ENCODE measurements at regions not wholly inside any gene's neighbourhood (a gene's known extent, or its start where the extent isn't known, plus 50 kb on each side); places are given as distances from the start of the nearest gene placed in this dataset.

- H3K27ac ChIP-seq (ENCODE audit: low read depth, low read length) = no peak overlapping the region
- no peak overlapping the region for H3K23ac ChIP-seq (ENCODE audit: low read length)
- no peak overlapping the region for H4K12ac ChIP-seq (ENCODE audit: low read depth, low read length)
- no peak overlapping the region for H2BK12ac ChIP-seq (ENCODE audit: low read length)
- H3K4me3 ChIP-seq (ENCODE audit: low read depth, low read length) = no peak overlapping the region
- no peak overlapping the region for H2AK5ac ChIP-seq (ENCODE audit: low read length)
- no peaks in the 10 kb centered on the region for H3K4me1 ChIP-seq (ENCODE audit: control insufficient read depth in 1 of 2, insufficient read depth in 2 of 2, low read length in 2 of 2)
- no peaks in the 10 kb centered on the region for H3K79me1 ChIP-seq (ENCODE audit: low read length)
- DNase-seq = no peak
- no peak overlapping the region for H4K8ac ChIP-seq (ENCODE audit: low read depth, low read length)
- H3K18ac ChIP-seq (ENCODE audit: low read length) = no peak overlapping the region
- H2BK120ac ChIP-seq (ENCODE audit: insufficient read depth, low read length, poor library complexity) = no peak overlapping the region
- no peak overlapping the region for H2BK5ac ChIP-seq (ENCODE audit: low read depth, low read length, poor library complexity)
- no peak overlapping the region for H3K14ac ChIP-seq (ENCODE audit: low read length)
- peaks cover 2% of the 10 kb centered on the region for H3K9me3 ChIP-seq (ENCODE audit: insufficient read depth, low read depth, low read length)
- no peak overlapping the region for H3K4ac ChIP-seq (ENCODE audit: low read depth, low read length)
- no peaks in the 10 kb centered on the region for H3K27me3 ChIP-seq (ENCODE audit: insufficient read depth, low read length)
- no peak overlapping the region for H3K9ac ChIP-seq (ENCODE audit: low read length)
- no peaks in the 10 kb centered on the region for H3K36me3 ChIP-seq (ENCODE audit: control insufficient read depth in 1 of 2, insufficient read depth in 2 of 2, low read length in 2 of 2)
- no peak overlapping the region for H4K91ac ChIP-seq (ENCODE audit: low read depth, low read length)
- H3K79me2 ChIP-seq (ENCODE audit: control insufficient read depth, insufficient read depth, low read length, poor library complexity) = no peaks in the 10 kb centered on the region
- no peak overlapping the region for H2AFZ ChIP-seq (ENCODE audit: insufficient read depth, low read length, poor library complexity)
- WGBS (ENCODE audit: extremely low coverage, insufficient coverage, insufficient read length) = no CpG with 5 or more reads among the region's 6 CpGs
- H3K4me2 ChIP-seq (ENCODE audit: low read length) = no peak overlapping the region
These were observed 110.2 kb upstream of the GDF10 start for GRCh38 chr10:47189802-47190201.

DNA sequence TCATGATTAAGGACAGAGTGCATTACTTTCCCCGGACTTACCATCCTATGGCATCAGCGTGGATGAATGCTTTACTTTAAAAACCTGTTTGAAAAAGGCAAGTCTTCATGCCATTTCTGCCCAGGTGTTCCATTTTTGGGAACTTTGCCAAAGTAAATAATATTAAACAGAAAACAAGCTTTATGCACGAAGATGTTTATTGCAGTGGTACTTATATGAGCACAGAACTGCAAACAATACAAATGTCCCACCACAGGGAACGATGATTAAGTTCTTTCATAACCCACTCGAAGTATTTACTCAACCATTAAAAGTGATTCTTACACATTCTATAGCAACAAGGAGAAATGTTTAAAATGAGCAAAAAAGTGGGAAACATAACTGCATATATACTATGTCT, 109.7 kb upstream of the GDF10 start:
- no peak for DNase-seq
- no peaks in the 10 kb centered on the region for H3K4me1 ChIP-seq (ENCODE audit: control insufficient read depth in 1 of 2, insufficient read depth in 2 of 2, low read length in 2 of 2)
- H3K79me1 ChIP-seq (ENCODE audit: low read length) = no peaks in the 10 kb centered on the region
- no peak overlapping the region for H4K8ac ChIP-seq (ENCODE audit: low read depth, low read length)
- H3K27me3 ChIP-seq (ENCODE audit: insufficient read depth, low read length) = no peaks in the 10 kb centered on the region
- no peak overlapping the region for H4K91ac ChIP-seq (ENCODE audit: low read depth, low read length)
- H3K18ac ChIP-seq (ENCODE audit: low read length) = no peak overlapping the region
- H2AK5ac ChIP-seq (ENCODE audit: low read length) = no peak overlapping the region
- H3K9ac ChIP-seq (ENCODE audit: low read length) = no peak overlapping the region
- no peak overlapping the region for H3K27ac ChIP-seq (ENCODE audit: low read depth, low read length)
- no peak overlapping the region for H3K4ac ChIP-seq (ENCODE audit: low read depth, low read length)
- H4K12ac ChIP-seq (ENCODE audit: low read depth, low read length) = no peak overlapping the region
- no peak overlapping the region for H2BK120ac ChIP-seq (ENCODE audit: insufficient read depth, low read length, poor library complexity)
- no peaks in the 10 kb centered on the region for H3K36me3 ChIP-seq (ENCODE audit: control insufficient read depth in 1 of 2, insufficient read depth in 2 of 2, low read length in 2 of 2)
- H3K79me2 ChIP-seq (ENCODE audit: control insufficient read depth, insufficient read depth, low read length, poor library complexity) = no peaks in the 10 kb centered on the region
- H3K4me3 ChIP-seq (ENCODE audit: low read depth, low read length) = no peak overlapping the region
- H3K4me2 ChIP-seq (ENCODE audit: low read length) = no peak overlapping the region
- no peak overlapping the region for H2BK12ac ChIP-seq (ENCODE audit: low read length)
- no peak overlapping the region for H2AFZ ChIP-seq (ENCODE audit: insufficient read depth, low read length, poor library complexity)
- H3K23ac ChIP-seq (ENCODE audit: low read length) = no peak overlapping the region
- H3K14ac ChIP-seq (ENCODE audit: low read length) = no peak overlapping the region
- H3K9me3 ChIP-seq (ENCODE audit: insufficient read depth, low read depth, low read length) = no peaks in the 10 kb centered on the region
- no peak overlapping the region for H2BK5ac ChIP-seq (ENCODE audit: low read depth, low read length, poor library complexity)
- WGBS (ENCODE audit: extremely low coverage, insufficient coverage, insufficient read length) = no CpG with 5 or more reads among the region's 5 CpGs

- H3K18ac ChIP-seq (ENCODE audit: low read length) = no peak overlapping the region
- DNase-seq = no peak
- H4K12ac ChIP-seq (ENCODE audit: low read depth, low read length) = no peak overlapping the region
- no peaks in the 10 kb centered on the region for H3K4me1 ChIP-seq (ENCODE audit: control insufficient read depth in 1 of 2, insufficient read depth in 2 of 2, low read length in 2 of 2)
- H4K8ac ChIP-seq (ENCODE audit: low read depth, low read length) = no peak overlapping the region
- no peak overlapping the region for H3K9ac ChIP-seq (ENCODE audit: low read length)
- H3K27ac ChIP-seq (ENCODE audit: low read depth, low read length) = no peak overlapping the region
- WGBS (ENCODE audit: extremely low coverage, insufficient coverage, insufficient read length) = no CpG with 5 or more reads among the region's 5 CpGs
- H3K36me3 ChIP-seq (ENCODE audit: control insufficient read depth in 1 of 2, insufficient read depth in 2 of 2, low read length in 2 of 2) = no peaks in the 10 kb centered on the region
- no peak overlapping the region for H3K23ac ChIP-seq (ENCODE audit: low read length)
- H3K4ac ChIP-seq (ENCODE audit: low read depth, low read length) = no peak overlapping the region
- H3K79me1 ChIP-seq (ENCODE audit: low read length) = no peaks in the 10 kb centered on the region
- H3K4me2 ChIP-seq (ENCODE audit: low read length) = no peak overlapping the region
- no peak overlapping the region for H2BK5ac ChIP-seq (ENCODE audit: low read depth, low read length, poor library complexity)
- H3K14ac ChIP-seq (ENCODE audit: low read length) = no peak overlapping the region
- H3K4me3 ChIP-seq (ENCODE audit: low read depth, low read length) = no peak overlapping the region
- H4K91ac ChIP-seq (ENCODE audit: low read depth, low read length) = no peak overlapping the region
- no peak overlapping the region for H2BK120ac ChIP-seq (ENCODE audit: insufficient read depth, low read length, poor library complexity)
- H2AK5ac ChIP-seq (ENCODE audit: low read length) = no peak overlapping the region
- H3K27me3 ChIP-seq (ENCODE audit: insufficient read depth, low read length) = no peaks in the 10 kb centered on the region
- no peak overlapping the region for H2AFZ ChIP-seq (ENCODE audit: insufficient read depth, low read length, poor library complexity)
- H2BK12ac ChIP-seq (ENCODE audit: low read length) = no peak overlapping the region
- H3K79me2 ChIP-seq (ENCODE audit: control insufficient read depth, insufficient read depth, low read length, poor library complexity) = no peaks in the 10 kb centered on the region
- no peaks in the 10 kb centered on the region for H3K9me3 ChIP-seq (ENCODE audit: insufficient read depth, low read depth, low read length)
These were observed 109.1 kb upstream of the GDF10 start for GRCh38 chr10:47190802-47191450.

DNA sequence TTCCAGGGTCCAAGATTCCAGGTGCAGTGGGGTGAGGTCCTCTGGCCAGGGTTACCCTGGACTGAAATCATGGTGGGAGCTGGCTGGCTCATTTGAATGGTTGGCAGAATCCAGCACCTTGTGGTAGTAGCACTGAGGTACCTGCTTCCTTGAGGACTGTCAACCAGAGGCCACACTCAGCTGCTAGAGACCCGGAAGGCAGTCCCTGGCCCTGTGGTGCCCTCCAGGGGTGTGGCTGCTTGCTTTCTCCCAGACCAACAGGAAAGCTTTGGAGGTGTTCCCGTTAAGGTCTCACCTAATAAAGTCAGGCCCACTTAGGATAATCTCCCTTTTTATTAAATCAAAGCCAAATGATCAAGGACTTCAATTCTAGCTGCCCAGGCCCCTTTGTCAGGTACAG, 107.7 kb upstream of the GDF10 start:
- DNase-seq = no peak
- Histone ChIP-seq H2AFZ (ENCODE audit: insufficient read depth, low read length, poor library complexity) (no peak overlapping the region), H3K79me1 (ENCODE audit: low read length) (no peaks in the 10 kb centered on the region), H3K36me3 (ENCODE audit: control insufficient read depth in 1 of 2, insufficient read depth in 2 of 2, low read length in 2 of 2) (no peaks in the 10 kb centered on the region), H3K9me3 (ENCODE audit: insufficient read depth, low read depth, low read length) (no peaks in the 10 kb centered on the region), H3K9ac (ENCODE audit: low read length) (no peak overlapping the region), H3K4ac (ENCODE audit: low read depth, low read length) (no peak overlapping the region), H4K8ac (ENCODE audit: low read depth, low read length) (no peak overlapping the region), H3K23ac (ENCODE audit: low read length) (no peak overlapping the region), H3K18ac (ENCODE audit: low read length) (no peak overlapping the region), H3K14ac (ENCODE audit: low read length) (no peak overlapping the region), H3K4me1 (ENCODE audit: control insufficient read depth in 1 of 2, insufficient read depth in 2 of 2, low read length in 2 of 2) (no peaks in the 10 kb centered on the region), H3K4me2 (ENCODE audit: low read length) (no peak overlapping the region), H3K79me2 (ENCODE audit: control insufficient read depth, insufficient read depth, low read length, poor library complexity) (no peaks in the 10 kb centered on the region), H4K12ac (ENCODE audit: low read depth, low read length) (no peak overlapping the region), H2BK120ac (ENCODE audit: insufficient read depth, low read length, poor library complexity) (no peak overlapping the region), H4K91ac (ENCODE audit: low read depth, low read length) (no peak overlapping the region), H3K27ac (ENCODE audit: low read depth, low read length) (no peak overlapping the region), H3K4me3 (ENCODE audit: low read depth, low read length) (no peak overlapping the region), H3K27me3 (ENCODE audit: insufficient read depth, low read length) (no peaks in the 10 kb centered on the region), H2BK5ac (ENCODE audit: low read depth, low read length, poor library complexity) (no peak overlapping the region), H2AK5ac (ENCODE audit: low read length) (no peak overlapping the region), H2BK12ac (ENCODE audit: low read length) (no peak overlapping the region)
- no CpG with 5 or more reads among the region's 2 CpGs for WGBS (ENCODE audit: extremely low coverage, insufficient coverage, insufficient read length)
